HEK293 (cell line): ENCODE measurements at regions not wholly inside any gene's neighbourhood (a gene's known extent, or its start where the extent isn't known, plus 50 kb on each side); places are given as distances from the start of the nearest gene placed in this dataset.

Experiments
- CTCF ChIA-PET: fragments of 350-600 bp; formaldehyde crosslinking; extraction: SDS; loops from one replicate; lab custom pipeline; 2021; ENCODE audit warnings: antibody characterized with exemption; lab: Yijun Ruan, JAX
- POLR2A ChIA-PET: fragments of 300-600 bp; formaldehyde crosslinking; extraction: SDS; loops from one replicate; lab custom pipeline; 2020; ENCODE audit warnings: antibody characterized with exemption, inconsistent platforms; lab: Yijun Ruan, JAX
- H3K27ac ChIP-seq: fragments of 200-500 bp; sonication (Bioruptor generic); 2 replicates; pipeline ENCODE4 v1.5.1; 2014; ENCODE audit warnings: low read depth, low read length, control low read depth, inconsistent platforms; ENCODE audit errors: extremely low read depth
- H3K36me3 ChIP-seq, 2 experiments: fragments of 200-500 bp in 1 of 2; sonication (Bioruptor generic) in 1 of 2; 1 replicate in 1 of 2; 2 replicates in 1 of 2; pipeline ENCODE4 v1.5.1; 2014 to 2017; ENCODE audit warnings: inconsistent platforms in 2 of 2, low read length in 2 of 2; ENCODE audit not compliant: control insufficient read depth in 2 of 2, insufficient read depth in 1 of 2
- H3K4me1 ChIP-seq: fragments of 200-500 bp; sonication (Bioruptor generic); 2 replicates; pipeline ENCODE4 v1.5.1; 2014; ENCODE audit warnings: mild to moderate bottlenecking, low read length, inconsistent platforms; ENCODE audit not compliant: control insufficient read depth, insufficient read depth
- H3K4me3 ChIP-seq: 2 replicates; pipeline ENCODE4 v1.5.1; 2011; ENCODE audit warnings: low read depth, mild to moderate bottlenecking, control low read depth, low read length, moderate library complexity
- H3K9me3 ChIP-seq: fragments of 200-500 bp; sonication (Bioruptor generic); 2 replicates; pipeline ENCODE4 v1.5.1; 2014; ENCODE audit warnings: low read depth, low read length, inconsistent platforms; ENCODE audit not compliant: control insufficient read depth, insufficient read depth
- ATF2 ChIP-seq: fragments of 450-650 bp; formaldehyde crosslinking; IDR thresholded peaks from 2 replicates; pipeline ENCODE4 v1.5.1; 2016; ENCODE audit warnings: missing biosample characterization, missing genetic modification characterization, low read depth
- HIC1 ChIP-seq: fragments of 450-650 bp; formaldehyde crosslinking; IDR thresholded peaks from 2 replicates; pipeline ENCODE4 v1.5.1; 2016; ENCODE audit warnings: missing biosample characterization, missing genetic modification characterization
- IKZF3 ChIP-seq: fragments of 450-650 bp; IDR thresholded peaks from 2 replicates; pipeline ENCODE4 v1.5.0; 2018; ENCODE audit warnings: missing biosample characterization, mild to moderate bottlenecking, missing genetic modification characterization, moderate library complexity
- KLF16 ChIP-seq: fragments of 450-650 bp; formaldehyde crosslinking; IDR thresholded peaks from 2 replicates; pipeline ENCODE4 v1.5.1; 2017; ENCODE audit warnings: missing biosample characterization, missing genetic modification characterization
- KLF9 ChIP-seq: fragments of 450-650 bp; formaldehyde crosslinking; IDR thresholded peaks from 2 replicates; pipeline ENCODE4 v1.5.1; 2016; ENCODE audit warnings: missing biosample characterization, missing genetic modification characterization, low read depth
- MEIS1 ChIP-seq: sonication (generic); formaldehyde crosslinking; IDR thresholded peaks from 2 replicates; pipeline ENCODE4 v1.8.1; 2022; ENCODE audit warnings: missing genetic modification reagents, mild to moderate bottlenecking, borderline replicate concordance
- PATZ1 ChIP-seq: fragments of 450-650 bp; formaldehyde crosslinking; IDR thresholded peaks from 2 replicates; pipeline ENCODE4 v1.5.1; 2016; ENCODE audit warnings: missing biosample characterization, missing genetic modification characterization
- SP3 ChIP-seq: fragments of 450-650 bp; formaldehyde crosslinking; IDR thresholded peaks from 2 replicates; pipeline ENCODE4 v1.5.1; 2016; ENCODE audit warnings: missing biosample characterization, missing genetic modification characterization
- TRIM28 ChIP-seq: IDR thresholded peaks from 2 replicates; pipeline ENCODE4 v1.6.1; 2011; ENCODE audit warnings: low read length, control low read depth, borderline replicate concordance
- WT1 ChIP-seq: fragments of 450-650 bp; formaldehyde crosslinking; IDR thresholded peaks from 2 replicates; pipeline ENCODE4 v1.5.1; 2016; ENCODE audit warnings: missing biosample characterization, missing genetic modification characterization
- ZNF202 ChIP-seq: fragments of 450-650 bp; formaldehyde crosslinking; IDR thresholded peaks from 2 replicates; pipeline ENCODE4 v1.5.1; 2016; ENCODE audit warnings: missing biosample characterization, missing genetic modification characterization, borderline replicate concordance
- ZNF223 ChIP-seq: fragments of 450-650 bp; formaldehyde crosslinking; IDR thresholded peaks from 2 replicates; pipeline ENCODE4 v1.5.1; 2016; ENCODE audit warnings: missing biosample characterization, missing genetic modification characterization
- ZNF248 ChIP-seq: fragments of 450-650 bp; formaldehyde crosslinking; IDR thresholded peaks from 2 replicates; pipeline ENCODE4 v1.5.1; 2017; ENCODE audit warnings: missing biosample characterization, missing genetic modification characterization
- ZNF292 ChIP-seq: fragments of 450-650 bp; formaldehyde crosslinking; IDR thresholded peaks from 2 replicates; pipeline ENCODE4 v1.5.1; 2016; ENCODE audit warnings: low read depth, missing biosample characterization, missing genetic modification characterization, borderline replicate concordance
- ZNF341 ChIP-seq: fragments of 450-650 bp; formaldehyde crosslinking; IDR thresholded peaks from 2 replicates; pipeline ENCODE4; 2016; ENCODE audit warnings: low read depth, missing biosample characterization, missing genetic modification characterization
- ZNF362 ChIP-seq: fragments of 450-650 bp; formaldehyde crosslinking; IDR thresholded peaks from 2 replicates; pipeline ENCODE4 v1.5.1; 2016; ENCODE audit warnings: missing biosample characterization, missing genetic modification characterization
- ZNF37A ChIP-seq: fragments of 450-650 bp; IDR thresholded peaks from 2 replicates; pipeline ENCODE4 v1.5.1; 2018; ENCODE audit warnings: missing biosample characterization, missing genetic modification characterization
- ZNF501 ChIP-seq: fragments of 450-650 bp; formaldehyde crosslinking; IDR thresholded peaks from 2 replicates; pipeline ENCODE4 v1.5.1; 2016; ENCODE audit warnings: missing biosample characterization, missing genetic modification characterization
- ZNF558 ChIP-seq: fragments of 450-650 bp; formaldehyde crosslinking; IDR thresholded peaks from 2 replicates; pipeline ENCODE4 v1.5.1; 2016; ENCODE audit warnings: missing biosample characterization, missing genetic modification characterization
- ZNF596 ChIP-seq: fragments of 450-650 bp; IDR thresholded peaks from 2 replicates; pipeline ENCODE4 v1.5.0; 2018; ENCODE audit warnings: missing biosample characterization, mild to moderate bottlenecking, missing genetic modification characterization, moderate library complexity
- ZNF610 ChIP-seq: fragments of 450-650 bp; formaldehyde crosslinking; IDR thresholded peaks from 2 replicates; pipeline ENCODE4 v1.5.1; 2016; ENCODE audit warnings: missing biosample characterization, missing genetic modification characterization, borderline replicate concordance
- ZNF624 ChIP-seq: fragments of 450-650 bp; formaldehyde crosslinking; IDR thresholded peaks from 2 replicates; pipeline ENCODE4 v1.5.1; 2017; ENCODE audit warnings: missing biosample characterization, missing genetic modification characterization
- ZNF645 ChIP-seq: fragments of 450-650 bp; formaldehyde crosslinking; IDR thresholded peaks from 2 replicates; pipeline ENCODE4; 2016; ENCODE audit warnings: missing biosample characterization, missing genetic modification characterization
- ZNF843 ChIP-seq: fragments of 450-650 bp; formaldehyde crosslinking; IDR thresholded peaks from 2 replicates; pipeline ENCODE4 v1.5.1; 2016; ENCODE audit warnings: missing biosample characterization, missing genetic modification characterization

- no peak for TF ChIP-seq HIC1 (tag by site-specific recombination)
- no peak for TF ChIP-seq KLF16 (tag by site-specific recombination)
- no peak for TF ChIP-seq ZNF610 (tag by site-specific recombination)
- TF ChIP-seq SP3 (tag by site-specific recombination): no peak
- no peak for TF ChIP-seq ZNF248 (tag by site-specific recombination)
- TF ChIP-seq ZNF501 (tag by site-specific recombination): no peak
- TF ChIP-seq, all 188 proteins: peak for 0
Observed at GRCh38 chr5:102089883-102090282, 206.2 kb downstream of the SLCO4C1 start (continued).

GRCh38 chr5:102087906-102088305, 208.2 kb downstream of the SLCO4C1 start:
- no peaks in the 10 kb centered on the region for H3K9me3 ChIP-seq
- H3K36me3 ChIP-seq: no peaks in the 10 kb centered on the region
- ChIA-PET CTCF (interaction anchor here (0.7 kb wide), 2 partner anchors 15 to 142 kb away, joined by 3 to 5 read pairs; no protein-coding TSS in a partner anchor), POLR2A (no interaction called here)
- no peak overlapping the region for H3K27ac ChIP-seq
- H3K4me1 ChIP-seq: no peaks in the 10 kb centered on the region
- TF ChIP-seq ZNF558 (tag by site-specific recombination) (no peak), ZNF223 (tag by site-specific recombination) (no peak)
- H3K4me3 ChIP-seq: no peak overlapping the region

- ChIA-PET POLR2A (no interaction called here), CTCF (interaction anchor here (0.6 to 1.6 kb wide), 3 partner anchors 11 to 74 kb away, joined by 3 to 6 read pairs (median 3); no protein-coding TSS in a partner anchor)
- TF ChIP-seq ZNF596 (tag by site-specific recombination) (no peak), KLF9 (no peak), IKZF3 (no peak), ZNF362 (tag by site-specific recombination) (no peak), ZNF248 (tag by site-specific recombination) (no peak), TRIM28 (no peak), ZNF624 (tag by site-specific recombination) (no peak), PATZ1 (tag by site-specific recombination) (no peak), ZNF37A (tag by site-specific recombination) (no peak), WT1 (tag by site-specific recombination) (no peak), ZNF292 (tag by site-specific recombination) (no peak), ZNF202 (tag by site-specific recombination) (no peak), ATF2 (no peak), ZNF341 (tag by site-specific recombination) (no peak), MEIS1 (no peak), ZNF223 (tag by site-specific recombination) (no peak), ZNF843 (no peak), KLF16 (tag by site-specific recombination) (no peak), ZNF645 (tag by site-specific recombination) (no peak)
Observed at GRCh38 chr5:102080288-102080687, 215.8 kb downstream of the SLCO4C1 start.

More at GRCh38 chr5:102080288-102080687, 215.8 kb downstream of the SLCO4C1 start:
- Histone ChIP-seq H3K36me3 (no peaks in the 10 kb centered on the region), H3K27ac (no peak overlapping the region), H3K9me3 (no peaks in the 10 kb centered on the region), H3K4me1 (no peaks in the 10 kb centered on the region), H3K4me3 (no peak overlapping the region)
